Osteoblast (primary cell): ENCODE measurements at regions not wholly inside any gene's neighbourhood (a gene's known extent, or its start where the extent isn't known, plus 50 kb on each side); places are given as distances from the start of the nearest gene placed in this dataset.

Experiments used
- DNase-seq: peaks from one replicate; pipeline ENCODE4 v3.0.0; 2011; ENCODE audit warnings: low spot score, mixed read lengths; ENCODE audit not compliant: insufficient read length; ENCODE audit errors: missing footprints
- H2AFZ ChIP-seq: 2 replicates; pipeline ENCODE4 v1.6.0; 2011; ENCODE audit warnings: mild to moderate bottlenecking, low read length
- H3K27ac ChIP-seq: 2 replicates; pipeline ENCODE4 v1.5.1; 2011; ENCODE audit warnings: mild to moderate bottlenecking, low read depth, low read length, moderate library complexity
- H3K27me3 ChIP-seq: 2 replicates; pipeline ENCODE4 v1.6.0; 2012; ENCODE audit warnings: mild to moderate bottlenecking, control low read depth, inconsistent platforms, low read length, moderate library complexity; ENCODE audit not compliant: insufficient read depth
- H3K36me3 ChIP-seq: 2 replicates; pipeline ENCODE4 v1.5.1; 2011; ENCODE audit warnings: mild to moderate bottlenecking, low read length, control low read depth, moderate library complexity; ENCODE audit not compliant: insufficient read depth
- H3K4me1 ChIP-seq: 2 replicates; pipeline ENCODE4 v1.5.1; 2011; ENCODE audit warnings: mild to moderate bottlenecking, low read length, control low read depth, moderate library complexity; ENCODE audit not compliant: insufficient read depth
- H3K4me2 ChIP-seq: 2 replicates; pipeline ENCODE4 v1.6.0; 2011; ENCODE audit warnings: mild to moderate bottlenecking, low read length; ENCODE audit not compliant: insufficient read depth
- H3K4me3 ChIP-seq: fragments of 200-600 bp; sonication (generic); 3 replicates; pipeline ENCODE4 v1.5.1; 2012; ENCODE audit warnings: mild to moderate bottlenecking, low read length, inconsistent platforms; ENCODE audit not compliant: insufficient read depth
- H3K79me2 ChIP-seq: 2 replicates; pipeline ENCODE4 v1.6.0; 2012; ENCODE audit warnings: mild to moderate bottlenecking, low read length, control low read depth, inconsistent platforms; ENCODE audit not compliant: insufficient read depth
- H3K9me3 ChIP-seq: 2 replicates; pipeline ENCODE4 v1.5.1; 2011; ENCODE audit warnings: low read depth, low read length, control low read depth
- H4K20me1 ChIP-seq: 2 replicates; pipeline ENCODE4 v1.6.0; 2012; ENCODE audit warnings: mild to moderate bottlenecking, low read length, control low read depth; ENCODE audit not compliant: insufficient read depth
- TF ChIP-seq, protein P1 (sequence below): IDR thresholded peaks from 2 replicates; pipeline ENCODE4 v1.5.1; 2011; ENCODE audit warnings: mild to moderate bottlenecking, low read depth, low read length, moderate library complexity; ENCODE audit errors: extremely low read depth

DNA sequence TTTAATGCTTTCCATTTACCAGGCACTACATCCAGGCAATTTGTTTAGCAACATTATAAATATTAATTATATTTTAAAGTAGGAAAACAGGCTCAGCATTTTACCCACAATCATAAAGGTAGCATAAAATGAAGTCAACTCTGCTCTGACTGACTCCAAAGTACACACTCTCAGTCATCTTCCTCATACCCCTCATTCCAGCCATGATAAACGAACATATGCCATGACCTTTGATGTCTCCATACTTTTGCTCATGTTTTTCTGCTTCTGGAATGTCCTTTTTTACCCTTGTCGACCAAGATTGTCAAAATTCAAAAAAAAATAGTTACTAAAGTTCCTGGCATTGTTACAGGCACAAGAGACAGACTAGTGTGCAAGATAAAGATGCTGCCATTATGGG is 77.7 kb upstream of the SOX6 start:
- Histone ChIP-seq H3K4me2 (no peak overlapping the region), H3K79me2 (no peaks in the 10 kb centered on the region), H3K27me3 (no peaks in the 10 kb centered on the region), H3K4me3 (no peak overlapping the region), H2AFZ (no peak overlapping the region), H3K27ac (no peak overlapping the region), H3K4me1 (no peaks in the 10 kb centered on the region), H3K36me3 (no peaks in the 10 kb centered on the region), H4K20me1 (no peaks in the 10 kb centered on the region), H3K9me3 (no peaks in the 10 kb centered on the region)
- DNase-seq: no peak
- TF ChIP-seq, protein P1, sequence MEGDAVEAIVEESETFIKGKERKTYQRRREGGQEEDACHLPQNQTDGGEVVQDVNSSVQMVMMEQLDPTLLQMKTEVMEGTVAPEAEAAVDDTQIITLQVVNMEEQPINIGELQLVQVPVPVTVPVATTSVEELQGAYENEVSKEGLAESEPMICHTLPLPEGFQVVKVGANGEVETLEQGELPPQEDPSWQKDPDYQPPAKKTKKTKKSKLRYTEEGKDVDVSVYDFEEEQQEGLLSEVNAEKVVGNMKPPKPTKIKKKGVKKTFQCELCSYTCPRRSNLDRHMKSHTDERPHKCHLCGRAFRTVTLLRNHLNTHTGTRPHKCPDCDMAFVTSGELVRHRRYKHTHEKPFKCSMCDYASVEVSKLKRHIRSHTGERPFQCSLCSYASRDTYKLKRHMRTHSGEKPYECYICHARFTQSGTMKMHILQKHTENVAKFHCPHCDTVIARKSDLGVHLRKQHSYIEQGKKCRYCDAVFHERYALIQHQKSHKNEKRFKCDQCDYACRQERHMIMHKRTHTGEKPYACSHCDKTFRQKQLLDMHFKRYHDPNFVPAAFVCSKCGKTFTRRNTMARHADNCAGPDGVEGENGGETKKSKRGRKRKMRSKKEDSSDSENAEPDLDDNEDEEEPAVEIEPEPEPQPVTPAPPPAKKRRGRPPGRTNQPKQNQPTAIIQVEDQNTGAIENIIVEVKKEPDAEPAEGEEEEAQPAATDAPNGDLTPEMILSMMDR: no peak

DNA sequence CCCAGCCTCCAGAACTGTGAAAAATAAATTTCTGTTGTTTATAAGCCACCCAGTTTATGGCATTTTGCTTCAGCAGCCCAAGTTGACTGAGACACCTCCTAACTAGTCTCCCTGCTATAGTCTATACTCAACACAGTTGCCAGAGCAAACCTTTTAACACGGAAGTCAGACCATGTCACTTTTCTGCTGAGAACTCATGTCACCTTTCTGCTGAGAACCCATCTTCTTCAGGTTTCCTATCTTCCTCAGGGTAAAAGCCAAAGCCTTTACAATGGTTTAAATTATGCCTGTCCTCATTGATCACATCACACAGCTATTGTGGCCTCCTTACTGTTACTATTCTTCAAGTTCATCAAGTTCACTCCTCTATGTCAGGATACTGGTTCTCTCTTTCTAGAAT is 74.3 kb upstream of the SOX6 start:
- Histone ChIP-seq H3K36me3 (no peaks in the 10 kb centered on the region), H4K20me1 (no peaks in the 10 kb centered on the region), H3K4me3 (no peak overlapping the region), H3K27me3 (no peaks in the 10 kb centered on the region), H3K4me1 (no peaks in the 10 kb centered on the region), H2AFZ (no peak overlapping the region), H3K9me3 (no peaks in the 10 kb centered on the region), H3K27ac (no peak overlapping the region), H3K4me2 (no peak overlapping the region), H3K79me2 (no peaks in the 10 kb centered on the region)
- TF ChIP-seq, protein P1: no peak
- DNase-seq: no peak

GRCh38 chr11:16421826-16422225 is 65.5 kb upstream of the SOX6 start:
- Histone ChIP-seq H3K9me3 (no peaks in the 10 kb centered on the region), H3K27ac (no peak overlapping the region), H3K4me1 (no peaks in the 10 kb centered on the region), H3K79me2 (no peaks in the 10 kb centered on the region), H4K20me1 (no peaks in the 10 kb centered on the region), H2AFZ (no peak overlapping the region), H3K4me2 (no peak overlapping the region), H3K27me3 (no peaks in the 10 kb centered on the region), H3K36me3 (no peaks in the 10 kb centered on the region), H3K4me3 (no peak overlapping the region)
- DNase-seq: no peak
- TF ChIP-seq, protein P1: no peak

DNA sequence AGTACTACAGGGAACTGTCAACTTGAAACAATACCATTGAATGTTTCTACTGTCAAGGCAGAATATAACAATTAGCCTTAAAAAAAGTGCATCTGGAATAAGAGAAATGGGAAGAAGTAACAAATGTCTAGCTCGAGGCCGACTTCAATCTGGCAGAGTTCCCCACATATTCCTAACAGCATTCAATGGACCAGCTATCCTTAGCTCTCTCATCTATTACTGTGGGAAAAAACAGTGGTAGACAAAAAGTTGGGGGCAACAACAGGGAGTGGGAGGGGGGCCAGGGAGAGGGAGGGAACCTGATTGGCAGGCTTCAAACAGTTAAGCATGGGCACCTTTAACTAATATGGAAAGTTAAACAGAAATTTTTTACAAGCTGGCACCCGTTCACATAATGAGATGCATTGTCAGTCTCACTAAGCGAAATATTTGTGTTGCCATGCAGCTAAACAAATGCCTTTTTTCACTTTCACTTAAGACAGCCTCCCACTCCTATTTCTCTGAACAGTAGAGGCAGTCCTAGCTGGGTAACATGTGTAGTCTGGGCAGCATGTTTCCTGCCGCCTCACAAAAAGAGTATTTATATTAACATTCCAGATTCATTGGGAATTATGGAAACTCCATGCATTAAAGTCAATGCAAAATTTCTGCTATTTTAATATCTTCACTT is 62.2 kb upstream of the SOX6 start:
- Histone ChIP-seq H3K4me1 (no peaks in the 10 kb centered on the region), H3K4me3 (no peak overlapping the region), H4K20me1 (no peaks in the 10 kb centered on the region), H3K27ac (no peak overlapping the region), H3K9me3 (no peaks in the 10 kb centered on the region), H3K36me3 (no peaks in the 10 kb centered on the region), H2AFZ (no peak overlapping the region), H3K4me2 (no peak overlapping the region), H3K27me3 (no peaks in the 10 kb centered on the region), H3K79me2 (no peaks in the 10 kb centered on the region)
- DNase-seq: no peak
- TF ChIP-seq, protein P1: no peak
